ENCODE measurements at regions not wholly inside any gene's neighbourhood (a gene's known extent, or its start where the extent isn't known, plus 50 kb on each side); places are given as distances from the start of the nearest gene placed in this dataset.
"Not testable (repeated sequence)": the region's sequence is repeated elsewhere in the genome, so short reads cannot be mapped to it uniquely, and the experiment has no call there.

- DNase-seq, result no peak
These were observed 193.7 kb downstream of the TTC39B start for GRCh38 chr9:15113288-15113687.

GRCh38 chr9:15111071-15111470 is 195.9 kb downstream of the TTC39B start:
- DNase-seq, result no peak

- DNase-seq, result peak; percentile 12
These were observed 194.7 kb upstream of the FREM1 start for GRCh38 chr9:15104826-15105420.

- DNase-seq, result no peak
These were observed 193.1 kb upstream of the FREM1 start for GRCh38 chr9:15103290-15103689.

- no peak for DNase-seq
These were observed 190.9 kb upstream of the FREM1 start for GRCh38 chr9:15101095-15101494.

- DNase-seq, result no peak
These were observed 190.3 kb upstream of the FREM1 start for GRCh38 chr9:15100571-15100970.

- DNase-seq, result no peak
These were observed 186.7 kb upstream of the FREM1 start for GRCh38 chr9:15096972-15097371.

- no peak for DNase-seq
These were observed 176.6 kb upstream of the FREM1 start for GRCh38 chr9:15086778-15087324.

- DNase-seq, result no peak
These were observed 176.0 kb upstream of the FREM1 start for GRCh38 chr9:15086156-15086763.

GRCh38 chr9:15081021-15081753 is 171.0 kb upstream of the FREM1 start:
- DNase-seq, result no peak

- DNase-seq, result no peak
These were observed 170.2 kb upstream of the FREM1 start for GRCh38 chr9:15080401-15080800.

- no peak for DNase-seq
These were observed 169.8 kb upstream of the FREM1 start for GRCh38 chr9:15079989-15080388.

GRCh38 chr9:15077946-15078729 is 167.9 kb upstream of the FREM1 start:
- no peak for DNase-seq

GRCh38 chr9:15073620-15074019 is 163.4 kb upstream of the FREM1 start:
- no peak for DNase-seq

GRCh38 chr9:15070716-15071115 is 160.5 kb upstream of the FREM1 start:
- no peak for DNase-seq

- no peak for DNase-seq
These were observed 158.9 kb upstream of the FREM1 start for GRCh38 chr9:15069106-15069505.

GRCh38 chr9:15068261-15068660 is 158.0 kb upstream of the FREM1 start:
- DNase-seq, result no peak

- no peak for DNase-seq
These were observed 148.8 kb upstream of the FREM1 start for GRCh38 chr9:15059003-15059402.

GRCh38 chr9:15058236-15058635 is 148.0 kb upstream of the FREM1 start:
- DNase-seq, result no peak

GRCh38 chr9:15055284-15055683 is 145.1 kb upstream of the FREM1 start:
- DNase-seq, result not testable (repeated sequence)

GRCh38 chr9:15048772-15049171 is 138.5 kb upstream of the FREM1 start:
- DNase-seq, result no peak

- no peak for DNase-seq
These were observed 136.9 kb upstream of the FREM1 start for GRCh38 chr9:15047028-15047551.

- DNase-seq, result no peak
These were observed 123.1 kb upstream of the FREM1 start for GRCh38 chr9:15033316-15033715.
